A549 (cell line): ENCODE measurements at regions not wholly inside any gene's neighbourhood (a gene's known extent, or its start where the extent isn't known, plus 50 kb on each side); places are given as distances from the start of the nearest gene placed in this dataset.

Source experiments
- ATAC-seq, 2 experiments: fragments of 200-7000 bp in 1 of 2; fragments of >200 bp in 1 of 2; cut with Nextera tagmentation in 1 of 2; cut with Tn5 transposase in 1 of 2; 3 replicates each; pipeline versions ENCODE4 v1.8.0 to v1.9.1; 2018 to 2020; ENCODE audit warnings: mild to moderate bottlenecking in 1 of 2, moderate library complexity in 1 of 2
- CTCF ChIA-PET: fragments of 300-600 bp; sonication (Branson Sonifier 250); formaldehyde crosslinking; extraction: SDS; loops from one replicate; lab custom pipeline; 2021; ENCODE audit warnings: antibody characterized with exemption, inconsistent platforms; lab: Yijun Ruan, JAX
- POLR2A ChIA-PET: fragments of 350-600 bp; formaldehyde crosslinking; extraction: SDS; loops from one replicate; lab custom pipeline; 2021; ENCODE audit warnings: antibody characterized with exemption, inconsistent platforms; lab: Yijun Ruan, JAX
- DNase-seq, 2 experiments: peaks; one replicate each; pipeline versions ENCODE4 v3.0.0 to v3.0.0-alpha.2; 2011 to 2016; ENCODE audit warnings: low read depth in 1 of 2, low spot score in 1 of 2
- FAIRE-seq: peaks from 2 replicates; lab custom pipeline; 2011; peaks lifted over from hg19 to GRCh38; lab: Jason Lieb, UNC
- H3K27ac ChIP-seq, 2 experiments: fragments of >200 bp; sonication (Bioruptor Twin); formaldehyde crosslinking; 3 replicates each; pipeline ENCODE4 v1.5.1; 2016 to 2017
- H3K4me1 ChIP-seq: fragments of >200 bp; sonication (Bioruptor Twin); formaldehyde crosslinking; 3 replicates; pipeline ENCODE4 v1.6.1; 2016
- H3K4me2 ChIP-seq: fragments of >200 bp; sonication (Bioruptor Twin); formaldehyde crosslinking; 3 replicates; pipeline ENCODE4 v1.6.1; 2016
- H3K4me3 ChIP-seq: fragments of >200 bp; sonication (Bioruptor Twin); formaldehyde crosslinking; 3 replicates; pipeline ENCODE4 v1.5.1; 2016
- H3K9me3 ChIP-seq: fragments of >200 bp; sonication (Bioruptor Twin); formaldehyde crosslinking; 3 replicates; pipeline ENCODE4 v1.6.1; 2016
- BCL3 ChIP-seq: fragments of >200 bp; sonication (Bioruptor Twin); formaldehyde crosslinking; IDR thresholded peaks from 3 replicates; pipeline ENCODE4 v1.6.1; 2016
- BHLHE40 ChIP-seq: IDR thresholded peaks from 2 replicates; pipeline ENCODE4 v1.6.1; 2012; ENCODE audit warnings: low read depth, low read length, inconsistent platforms
- CEBPB ChIP-seq, 2 experiments: fragments of >200 bp in 1 of 2; sonication (Bioruptor Twin) in 1 of 2; formaldehyde crosslinking in 1 of 2; IDR thresholded peaks; 2 replicates each; pipeline ENCODE4 v1.6.1; 2012 to 2016
- CHD2 ChIP-seq: fragments of 150-350 bp; IDR thresholded peaks from 2 replicates; pipeline ENCODE4 v1.6.1; 2014; ENCODE audit warnings: low read length; ENCODE audit not compliant: partially characterized antibody
- CHD4 ChIP-seq: fragments of 200-600 bp; sonication (generic); IDR thresholded peaks from 2 replicates; pipeline ENCODE4 v1.6.1; 2016; ENCODE audit warnings: antibody characterized with exemption, mild to moderate bottlenecking, borderline replicate concordance
- CTCF ChIP-seq: fragments of >200 bp; sonication (Bioruptor Twin); formaldehyde crosslinking; IDR thresholded peaks from 3 replicates; pipeline ENCODE4 v1.5.1; 2016
- EHF ChIP-seq: fragments of 250-450 bp; sonication (Bioruptor Pico); IDR thresholded peaks from 2 replicates; pipeline ENCODE4 v1.5.0; 2020; ENCODE audit warnings: mild to moderate bottlenecking
- EHMT2 ChIP-seq: fragments of 200-600 bp; sonication (generic); IDR thresholded peaks from 2 replicates; pipeline ENCODE4 v1.6.1; 2016; ENCODE audit warnings: antibody characterized with exemption, low read depth, mild to moderate bottlenecking, moderate library complexity
- ELK1 ChIP-seq: fragments of 150-350 bp; IDR thresholded peaks from 2 replicates; pipeline ENCODE4 v1.6.1; 2014; ENCODE audit warnings: low read depth, mild to moderate bottlenecking, low read length
- GATA3 ChIP-seq: IDR thresholded peaks from 2 replicates; pipeline ENCODE4 v1.6.1; 2012; ENCODE audit warnings: borderline replicate concordance
- HDAC2 ChIP-seq: fragments of 200-600 bp; sonication (generic); IDR thresholded peaks from 2 replicates; pipeline ENCODE4 v1.6.1; 2016
- HEYL ChIP-seq: fragments of 250-450 bp; sonication (Bioruptor Pico); IDR thresholded peaks from 2 replicates; pipeline ENCODE4 v1.8.0; 2021; ENCODE audit warnings: mild to moderate bottlenecking, moderate library complexity
- JUN ChIP-seq, 2 experiments: fragments of >200 bp; sonication (Bioruptor Twin); formaldehyde crosslinking; IDR thresholded peaks; 2 replicates in 1 of 2; 3 replicates in 1 of 2; pipeline ENCODE4 v1.6.1; 2016 to 2017
- JUNB ChIP-seq: fragments of >200 bp; sonication (Bioruptor Twin); formaldehyde crosslinking; IDR thresholded peaks from 2 replicates; pipeline ENCODE4 v1.6.1; 2016
- KDM5A ChIP-seq: fragments of 200-600 bp; sonication (generic); IDR thresholded peaks from 2 replicates; pipeline ENCODE4 v1.6.1; 2016; ENCODE audit warnings: antibody characterized with exemption, mild to moderate bottlenecking
- MAX ChIP-seq: IDR thresholded peaks from 2 replicates; pipeline ENCODE4 v1.6.1; 2012
- POLR2AphosphoS2 ChIP-seq: conservative IDR thresholded peaks from 2 replicates; pipeline ENCODE4 v1.6.1; 2012; ENCODE audit warnings: low read length, improper control_type of control experiment, inconsistent platforms
- TFCP2L1 ChIP-seq: fragments of 250-450 bp; sonication (Bioruptor Pico); IDR thresholded peaks from 2 replicates; pipeline ENCODE4 v1.5.0; 2021; ENCODE audit warnings: mild to moderate bottlenecking
- USF2 ChIP-seq: fragments of 450-650 bp; IDR thresholded peaks from 2 replicates; pipeline ENCODE4 v1.6.1; 2014; ENCODE audit warnings: antibody characterized with exemption
- ZNF302 ChIP-seq: fragments of 250-450 bp; sonication (Bioruptor Pico); IDR thresholded peaks from 2 replicates; pipeline ENCODE4 v1.9.0; 2021; ENCODE audit warnings: inconsistent platforms, mild to moderate bottlenecking, moderate library complexity
- WGBS: methylation state at CpG from one replicate; pipeline ENCODE4 v1.1.6; 2017; ENCODE audit errors: missing lambda C conversion rate; 5-methylcytosine and 5-hydroxymethylcytosine counted together

- Histone ChIP-seq H3K9me3 (no peaks in the 10 kb centered on the region), H3K4me3 (no peak overlapping the region), H3K4me2 (no peak overlapping the region), H3K27ac (no peak overlapping the region)
- FAIRE-seq (no peak), DNase-seq (no peak), ATAC-seq (no peak)
- POLR2A ChIA-PET, result no interaction called here
- 19% methylated on average over 3 of the region's 3 CpGs for WGBS
- TF ChIP-seq EHF (no peak), USF2 (peak; percentile 6; the same call in 1 of the 2 replicates), JUNB (no peak)
- TF ChIP-seq, all 56 proteins: peak for 1
- CTCF ChIA-PET, result interaction anchor here (1.5 kb wide), 1 partner anchor 32 kb away, joined by 3 read pairs; no protein-coding TSS in a partner anchor
- H3K4me1 ChIP-seq, result no peaks in the 10 kb centered on the region
Observed at GRCh38 chr17:65381152-65381551, 180.3 kb downstream of the AXIN2 start.

GRCh38 chr17:65374966-65375365 is 186.5 kb downstream of the AXIN2 start:
- DNase-seq (no peak), FAIRE-seq (no peak), ATAC-seq (no peak)
- TF ChIP-seq BHLHE40 (no peak), KDM5A (no peak), ZNF302 (CRISPR knock-in tag) (no peak), CHD2 (no peak), HDAC2 (no peak), HEYL (no peak), BCL3 (no peak), GATA3 (no peak)
- no peak overlapping the region for H3K4me3 ChIP-seq
- POLR2A ChIA-PET, result no interaction called here
- 54% methylated on average over 3 of the region's 3 CpGs for WGBS
- H3K4me2 ChIP-seq, result no peak overlapping the region
- no peak overlapping the region for H3K27ac ChIP-seq
- no peaks in the 10 kb centered on the region for H3K9me3 ChIP-seq
- CTCF ChIA-PET, result interaction anchor here (1.3 kb wide), 1 partner anchor 10 kb away, joined by 7 read pairs; no protein-coding TSS in a partner anchor
- no peaks in the 10 kb centered on the region for H3K4me1 ChIP-seq

- CTCF ChIA-PET, result no interaction called here
- TF ChIP-seq JUN (IDR thresholded peaks at IDR 0.05) (no peak), POLR2AphosphoS2 (no peak), MAX (no peak), TFCP2L1 (CRISPR knock-in tag) (no peak), CHD4 (no peak), BHLHE40 (no peak), ELK1 (no peak)
- POLR2A ChIA-PET, result no interaction called here
- no peaks in the 10 kb centered on the region for H3K9me3 ChIP-seq
- FAIRE-seq (no peak), ATAC-seq (no peak), DNase-seq (no peak)
- H3K4me1 ChIP-seq, result no peaks in the 10 kb centered on the region
- WGBS, result 4% methylated on average over 2 of the region's 2 CpGs
- H3K27ac ChIP-seq, result no peak overlapping the region
- H3K4me2 ChIP-seq, result no peak overlapping the region
- H3K4me3 ChIP-seq, result no peak overlapping the region
Observed at GRCh38 chr17:65371702-65372101, 189.7 kb downstream of the AXIN2 start.

GRCh38 chr17:65370669-65371131 is 190.7 kb downstream of the AXIN2 start:
- ChIA-PET CTCF (no interaction called here), POLR2A (no interaction called here)
- DNase-seq, result peak in 1 of 2 experiments; percentile 17
- Histone ChIP-seq H3K4me3 (no peak overlapping the region), H3K4me2 (no peak overlapping the region), H3K4me1 (no peaks in the 10 kb centered on the region), H3K9me3 (no peaks in the 10 kb centered on the region), H3K27ac (no peak overlapping the region)
- 52% methylated on average over 15 of the region's 15 CpGs for WGBS
- ATAC-seq, result no peak
- no peak for FAIRE-seq
- TF ChIP-seq CTCF (no peak), EHMT2 (no peak), JUN (IDR thresholded peaks at IDR 0.05) (no peak), USF2 (no peak), CEBPB (IDR thresholded peaks at IDR 0.05) (no peak)
